ENCODE measurements at regions not wholly inside any gene's neighbourhood (a gene's known extent, or its start where the extent isn't known, plus 50 kb on each side); places are given as distances from the start of the nearest gene placed in this dataset.
"Not testable (repeated sequence)": the region's sequence is repeated elsewhere in the genome, so short reads cannot be mapped to it uniquely, and the experiment has no call there.

GRCh38 chr9:129414377-129414992 is 206.4 kb downstream of the C9orf50 start:
- peak; percentile 46 for DNase-seq (ENCODE audit: low read depth, low spot score)

GRCh38 chr9:129413537-129414376 is 207.1 kb downstream of the C9orf50 start:
- peak; percentile 99 for DNase-seq (ENCODE audit: low read depth, low spot score)

DNA sequence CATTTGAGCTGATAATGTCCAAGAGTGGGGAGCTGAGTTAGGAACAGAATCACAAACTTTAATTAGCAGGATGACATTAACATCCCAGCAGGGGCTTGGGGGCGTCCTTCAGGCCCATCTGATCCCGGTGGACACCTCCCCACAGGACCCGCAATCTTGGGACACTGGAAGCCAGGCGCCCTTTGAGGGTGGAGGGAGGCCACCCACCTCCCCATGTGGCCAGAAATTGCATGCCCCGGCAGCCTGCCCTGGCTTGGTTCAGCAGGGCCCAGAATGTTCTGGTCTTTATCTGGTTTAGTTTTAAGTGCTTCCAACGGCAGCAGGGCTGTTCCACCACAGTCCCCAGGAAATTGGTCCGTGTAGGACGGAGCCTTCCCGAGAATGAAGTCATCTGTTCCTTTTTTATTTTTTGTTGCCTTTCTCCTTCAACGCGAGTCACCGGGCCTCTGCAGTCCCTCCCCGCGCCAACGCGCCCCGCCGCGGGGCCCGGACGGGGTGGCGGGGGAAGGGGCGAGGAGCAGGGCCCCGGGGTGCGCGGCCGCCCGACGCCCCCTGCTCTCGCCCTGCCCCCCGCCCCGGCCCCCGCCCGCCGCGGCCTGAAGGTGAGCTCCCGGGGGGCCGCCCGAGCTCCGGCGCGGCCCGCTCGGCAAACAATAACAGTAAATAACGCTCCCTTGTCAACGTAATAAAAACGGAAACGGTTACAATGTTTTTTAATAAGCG is 207.9 kb downstream of the C9orf50 start:
- peak; percentile 87 for DNase-seq (ENCODE audit: low read depth, low spot score)

- not testable (repeated sequence) for DNase-seq (ENCODE audit: low read depth, low spot score)
Measured at GRCh38 chr9:129412176-129412813, 208.6 kb downstream of the C9orf50 start.

- DNase-seq (ENCODE audit: low read depth, low spot score), result no peak
Measured at GRCh38 chr9:129411501-129412175, 209.3 kb downstream of the C9orf50 start.

GRCh38 chr9:129410226-129410625 is 210.7 kb downstream of the C9orf50 start:
- DNase-seq (ENCODE audit: low read depth, low spot score), result no peak

- no peak for DNase-seq (ENCODE audit: low read depth, low spot score)
Measured at GRCh38 chr9:129408535-129409215, 212.2 kb downstream of the C9orf50 start.

DNA sequence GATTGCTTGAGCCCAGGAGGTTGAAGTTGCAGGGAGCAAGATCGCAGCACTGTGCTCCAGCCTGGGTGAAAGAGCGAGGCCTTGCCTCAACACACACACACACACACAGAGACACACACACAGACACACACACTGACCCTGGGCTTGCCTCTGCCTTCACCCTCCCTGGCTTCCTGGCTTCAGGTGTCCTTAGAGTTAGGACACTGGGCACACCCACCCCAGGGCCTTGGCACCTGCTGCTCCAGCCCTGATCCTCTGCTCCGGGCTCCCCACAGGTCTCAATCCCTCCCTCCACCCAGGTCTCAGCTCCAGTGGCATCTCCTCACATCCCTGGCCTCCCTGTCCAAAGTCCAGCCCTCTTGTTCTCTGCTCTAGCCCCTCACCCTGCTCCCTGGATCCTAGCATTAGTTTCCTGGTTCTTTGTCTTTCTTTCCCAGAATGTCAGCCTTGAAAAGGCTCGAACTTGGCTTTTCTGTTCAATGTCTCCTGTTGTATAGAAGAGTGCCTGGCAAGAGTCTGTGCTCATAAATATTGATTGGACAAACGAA is 212.9 kb downstream of the C9orf50 start:
- no peak for DNase-seq (ENCODE audit: low read depth, low spot score)

GRCh38 chr9:129406278-129407225 is 214.3 kb downstream of the C9orf50 start:
- no peak for DNase-seq (ENCODE audit: low read depth, low spot score)

DNA sequence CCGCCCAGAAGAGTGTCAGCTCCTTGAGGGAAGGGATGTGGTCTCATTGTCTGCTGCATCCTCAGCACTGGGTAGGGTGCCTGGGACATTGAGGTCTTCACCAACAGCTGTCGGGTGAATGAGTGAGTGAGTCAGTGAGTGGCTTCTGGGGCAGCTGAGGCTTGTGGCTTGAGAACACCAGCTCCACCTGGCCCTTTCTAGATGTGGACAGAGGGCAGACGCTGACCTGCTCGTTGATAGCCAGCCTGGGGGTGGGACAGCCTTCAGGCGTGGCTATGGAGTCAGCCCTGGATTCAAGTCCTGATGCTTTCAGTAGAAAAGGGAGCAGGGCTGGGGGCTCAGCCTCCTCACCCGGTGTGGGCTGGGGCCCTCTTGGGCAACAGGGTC is 215.1 kb downstream of the C9orf50 start:
- DNase-seq (ENCODE audit: low read depth, low spot score), result no peak

DNA sequence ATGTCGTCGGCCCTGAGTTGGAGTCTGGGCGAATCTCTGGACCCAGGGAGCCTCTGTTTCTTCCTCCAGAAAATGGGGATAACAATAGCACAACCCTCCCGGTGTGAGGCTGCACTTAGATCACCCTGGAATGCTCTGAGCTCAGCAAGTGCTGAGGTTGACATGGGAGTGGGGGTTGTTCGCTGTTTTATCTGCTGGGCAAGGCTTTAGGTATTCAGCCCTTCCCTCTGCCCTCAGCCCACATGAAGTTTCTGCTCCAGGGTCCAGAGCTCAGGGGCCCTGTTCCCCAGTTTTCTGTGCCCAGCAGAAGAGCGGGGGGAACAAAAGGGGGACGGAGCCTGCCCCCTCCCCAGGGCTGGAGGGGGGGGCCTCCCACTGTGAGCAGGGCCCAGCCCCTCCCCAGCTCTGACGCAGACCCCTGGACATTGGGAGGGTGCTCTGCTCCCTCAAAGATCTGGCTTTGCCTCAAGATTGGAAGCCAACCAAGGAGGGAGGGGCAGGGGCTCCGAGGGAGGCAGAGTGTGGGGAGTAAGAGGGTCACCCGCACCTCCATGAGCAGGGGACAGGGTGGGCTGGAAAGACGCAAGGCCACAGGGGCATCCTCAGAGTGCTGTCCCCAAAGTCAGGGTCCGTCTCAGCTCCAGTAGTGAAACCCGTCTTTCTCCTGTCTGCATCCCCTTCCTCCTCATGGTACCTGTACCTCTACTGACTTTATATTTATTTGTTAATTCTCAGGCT is 215.6 kb downstream of the C9orf50 start:
- DNase-seq (ENCODE audit: low read depth, low spot score), result peak; percentile 67

- no peak for DNase-seq (ENCODE audit: low read depth, low spot score)
Measured at GRCh38 chr9:129404621-129405020, 216.3 kb downstream of the C9orf50 start.

DNA sequence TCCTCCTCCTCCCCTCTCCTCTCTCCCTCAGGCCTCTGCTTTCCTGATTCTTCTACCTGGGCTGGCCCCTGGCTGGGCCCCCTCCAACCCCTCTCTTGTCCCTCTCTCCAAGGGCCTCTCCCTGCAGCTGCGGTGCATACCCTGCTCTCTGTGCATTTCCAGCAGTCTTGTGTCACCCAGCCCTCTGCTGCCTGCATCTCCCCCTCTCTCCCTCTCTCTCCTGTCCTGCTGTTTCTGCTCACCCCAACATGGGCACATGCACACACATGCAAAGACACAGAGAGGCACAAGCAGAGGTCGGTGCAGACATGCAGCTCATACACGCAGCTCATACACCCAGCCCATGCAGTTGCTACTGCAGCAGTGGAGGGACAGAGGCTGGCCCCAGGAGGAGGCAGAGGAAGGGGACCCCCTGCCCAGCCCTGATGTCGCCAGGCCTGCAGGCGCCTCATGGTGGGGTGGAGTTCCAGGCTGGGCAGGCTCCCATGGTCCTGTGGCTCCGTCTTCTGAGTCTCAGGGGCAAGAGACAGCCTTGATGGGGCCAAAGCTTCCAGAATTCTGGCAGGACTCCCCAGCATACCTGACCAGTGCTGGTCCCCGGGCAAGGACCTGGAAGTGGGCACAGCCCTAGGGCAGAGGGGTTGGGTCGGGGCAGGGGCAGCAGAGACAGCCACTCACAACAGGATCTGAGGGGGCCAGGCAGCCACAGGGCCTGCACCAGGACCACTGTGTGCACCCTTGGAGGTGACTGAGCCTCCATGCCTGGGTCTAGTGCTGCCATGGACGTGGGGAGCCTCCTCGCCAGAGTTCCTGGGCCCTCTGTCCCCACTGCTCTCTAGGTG is 216.9 kb downstream of the C9orf50 start:
- DNase-seq (ENCODE audit: low read depth, low spot score), result no peak

DNA sequence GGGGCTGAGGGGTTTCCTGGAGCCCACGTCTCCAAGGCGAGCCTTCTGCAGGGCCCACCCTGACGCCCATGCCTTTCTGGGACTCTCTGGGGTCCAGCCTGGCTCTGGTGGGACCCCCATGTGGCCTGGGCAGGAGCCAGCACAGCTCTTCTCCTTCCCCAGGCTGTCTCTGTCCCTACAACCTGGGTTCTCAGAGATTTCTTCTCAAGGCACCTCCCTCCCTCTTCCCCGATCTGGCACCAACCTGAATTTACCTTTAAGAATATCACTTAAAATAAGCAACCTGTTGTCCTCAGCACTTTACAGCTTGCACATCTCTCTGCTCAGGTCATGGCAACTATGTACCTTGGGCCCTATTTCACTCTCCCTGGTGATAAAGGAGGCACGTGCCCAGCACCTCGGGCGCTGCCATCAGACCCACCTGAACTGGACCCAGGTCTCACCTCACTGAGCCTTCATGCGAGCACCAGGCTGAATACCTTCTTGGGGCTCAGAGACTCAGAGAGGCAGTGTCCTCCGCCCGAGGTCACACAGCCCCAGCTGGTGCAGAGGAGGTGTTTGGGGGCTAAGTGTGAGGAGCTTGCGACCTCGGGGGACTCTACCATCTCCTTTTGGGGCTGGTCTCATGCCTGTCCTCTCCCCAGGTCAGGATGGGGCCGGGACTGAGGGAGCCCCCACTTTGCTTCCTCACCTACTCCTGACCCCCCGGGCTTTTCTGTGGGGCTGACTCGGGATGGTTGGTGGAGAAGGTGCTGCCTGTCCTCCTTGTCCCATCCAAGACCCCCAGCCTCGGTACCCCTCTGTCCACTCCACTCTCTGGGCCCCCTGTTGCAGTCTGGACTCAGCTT is 217.7 kb downstream of the C9orf50 start:
- no peak for DNase-seq (ENCODE audit: low read depth, low spot score)

DNA sequence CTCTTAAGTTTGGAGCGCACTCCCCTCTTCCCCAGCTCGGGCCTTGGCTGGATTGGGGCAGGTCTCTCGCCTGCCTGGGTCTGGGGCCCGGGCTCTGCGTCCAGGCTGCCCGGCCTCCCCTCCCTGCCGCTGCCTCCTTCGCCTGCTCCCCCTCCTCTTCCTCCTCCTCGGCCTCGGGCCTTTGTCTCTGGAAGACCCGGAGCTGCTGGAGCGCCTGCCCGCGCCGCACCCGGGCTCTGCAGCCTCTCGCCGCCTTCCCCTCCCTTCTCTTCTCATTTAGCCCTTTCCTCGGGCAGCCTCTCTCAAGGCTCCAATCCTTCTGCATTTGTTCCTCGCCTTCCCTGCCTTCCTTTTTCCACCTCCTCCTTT is 218.5 kb downstream of the C9orf50 start:
- no peak for DNase-seq (ENCODE audit: low read depth, low spot score)

DNA sequence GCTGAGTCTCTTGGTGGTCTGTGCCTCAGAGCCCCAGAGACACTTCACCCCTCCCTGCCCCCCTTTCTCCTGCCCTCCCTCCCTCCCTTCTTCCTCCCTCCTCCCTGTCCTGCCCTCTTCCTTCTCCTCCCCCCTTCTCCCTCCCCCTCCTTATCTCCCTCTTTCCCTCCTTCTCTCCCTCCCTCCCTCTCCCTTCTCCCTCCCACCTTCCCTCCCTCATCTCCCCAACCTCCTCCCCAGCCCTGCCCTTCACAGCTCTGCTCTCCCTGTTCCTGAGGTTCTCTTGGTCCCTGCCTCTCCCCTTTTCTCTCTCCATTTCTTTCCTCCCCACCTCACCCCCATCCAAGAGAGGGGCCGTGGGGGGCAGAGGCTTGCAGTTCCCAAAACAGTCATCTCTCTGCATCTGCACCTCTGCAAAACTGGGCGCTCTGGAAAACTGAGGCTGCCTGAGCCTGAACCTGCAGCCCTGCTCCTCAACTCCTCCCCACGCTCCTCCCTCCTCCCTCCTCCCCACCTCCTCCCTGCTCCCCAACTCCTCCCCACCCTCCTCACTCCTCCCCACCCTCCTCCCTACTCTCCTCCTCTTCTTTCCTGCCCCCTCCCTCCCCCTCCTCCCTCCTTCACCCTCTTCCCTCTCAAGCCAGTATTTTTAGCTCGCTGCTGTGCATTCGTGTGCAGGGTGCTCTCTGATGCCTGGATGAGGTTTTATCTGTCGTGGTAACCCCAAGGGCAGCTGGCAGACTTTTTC is 219.1 kb downstream of the C9orf50 start:
- DNase-seq (ENCODE audit: low read depth, low spot score), result no peak

Measured in astrocyte of the hippocampus (primary cell).